Heart left ventricle (tissue), 13 donors: ENCODE measurements at regions not wholly inside any gene's neighbourhood (a gene's known extent, or its start where the extent isn't known, plus 50 kb on each side); places are given as distances from the start of the nearest gene placed in this dataset.

Experiments
- POLR2A ChIP-seq, 2 donors: fragments of 450-650 bp; IDR thresholded peaks; one replicate each; pipeline ENCODE4 v1.6.1; 2017; ENCODE audit warnings: antibody characterized with exemption in 2 of 2, mild to moderate bottlenecking in 2 of 2, moderate library complexity in 2 of 2
- TF ChIP-seq, protein P1 (sequence below), 12 donors: fragments of 200-600 bp; sonication (generic) in 4 of 12; IDR thresholded peaks; one replicate each; pipeline versions ENCODE4 v1.5.0 to v1.8.0; 2018 to 2022; ENCODE audit warnings: antibody characterized with exemption in 12 of 12, mild to moderate bottlenecking in 5 of 12
- donor health status: ischemic (EF 13 %, LVEDD 7.1; RV severe dilation, severe dysfunction).
- donor health status: DM: no; HTN: yes; CAD: no.
- donor health status: DM: no; HTN: no; CAD: no.
- donor health status: ischemic (EF 25% LVEDD 6.9; RV normal size, moderate dysfunction).
- donor health status: ischemic (EF 25% LVEDD 5.7; RV mildly dilated, moderate dysfunction).
- donor health status: ischemic (EF 35%, LVEDD 5.7; RV mildly dilated, moderate dysfunction).
- donor health status: nonischemic (EF 11% LVEDD 7.7; RV severe dilation, severe dysfunction).
- donor health status: DM: yes; HTN: yes; CAD: no.
- donor health status: PGD.
- donor health status: ischemic (EF 29% LVEDD 5.4; RV normal size, mild dysfunction).
- donor health status: nonischemic (EF 23%, LVEDD 6.1; RV moderate dilation, normal function).

DNA sequence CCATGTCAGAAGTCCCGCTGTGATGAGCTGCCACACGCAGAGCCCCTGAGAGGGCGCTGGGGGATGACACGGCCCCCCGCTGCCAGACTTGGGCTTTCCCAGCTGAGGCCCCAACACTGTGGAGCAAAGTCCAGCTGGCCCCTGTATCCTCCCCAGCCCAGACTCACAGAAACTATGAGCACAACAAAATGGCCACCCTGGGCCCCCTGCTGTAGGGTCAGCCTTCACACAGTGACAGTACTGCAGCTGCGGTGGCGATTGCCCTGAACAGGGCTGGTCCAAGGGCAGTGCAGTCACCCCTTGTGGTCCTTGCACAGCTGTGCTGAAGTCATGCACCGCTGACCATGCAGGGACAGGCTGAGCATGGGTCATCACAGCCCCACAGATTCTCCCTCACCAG is 78.2 kb upstream of the CST7 start:
- no peak for TF ChIP-seq POLR2A (IDR thresholded peaks at IDR 0.05)
- TF ChIP-seq, protein P1, sequence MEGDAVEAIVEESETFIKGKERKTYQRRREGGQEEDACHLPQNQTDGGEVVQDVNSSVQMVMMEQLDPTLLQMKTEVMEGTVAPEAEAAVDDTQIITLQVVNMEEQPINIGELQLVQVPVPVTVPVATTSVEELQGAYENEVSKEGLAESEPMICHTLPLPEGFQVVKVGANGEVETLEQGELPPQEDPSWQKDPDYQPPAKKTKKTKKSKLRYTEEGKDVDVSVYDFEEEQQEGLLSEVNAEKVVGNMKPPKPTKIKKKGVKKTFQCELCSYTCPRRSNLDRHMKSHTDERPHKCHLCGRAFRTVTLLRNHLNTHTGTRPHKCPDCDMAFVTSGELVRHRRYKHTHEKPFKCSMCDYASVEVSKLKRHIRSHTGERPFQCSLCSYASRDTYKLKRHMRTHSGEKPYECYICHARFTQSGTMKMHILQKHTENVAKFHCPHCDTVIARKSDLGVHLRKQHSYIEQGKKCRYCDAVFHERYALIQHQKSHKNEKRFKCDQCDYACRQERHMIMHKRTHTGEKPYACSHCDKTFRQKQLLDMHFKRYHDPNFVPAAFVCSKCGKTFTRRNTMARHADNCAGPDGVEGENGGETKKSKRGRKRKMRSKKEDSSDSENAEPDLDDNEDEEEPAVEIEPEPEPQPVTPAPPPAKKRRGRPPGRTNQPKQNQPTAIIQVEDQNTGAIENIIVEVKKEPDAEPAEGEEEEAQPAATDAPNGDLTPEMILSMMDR (IDR thresholded peaks at IDR 0.05), result no peak
